GM12864 (cell line): ENCODE measurements at regions not wholly inside any gene's neighbourhood (a gene's known extent, or its start where the extent isn't known, plus 50 kb on each side); places are given as distances from the start of the nearest gene placed in this dataset.
A peak's percentile ranks its signal among the peaks of the same experiment; 100 is the strongest.
"Not testable (repeated sequence)": the region's sequence is repeated elsewhere in the genome, so short reads cannot be mapped to it uniquely, and the experiment has no call there.

ENCODE experiments used
- DNase-seq: peaks from one replicate; pipeline ENCODE4 v3.0.0-alpha.2; 2011; ENCODE audit warnings: low read depth
- H3K4me3 ChIP-seq: 2 replicates; pipeline ENCODE4 v1.5.1; 2011; ENCODE audit warnings: mild to moderate bottlenecking, low read depth, low read length, control low read depth
- TF ChIP-seq, protein P1 (sequence below): IDR thresholded peaks from 2 replicates; pipeline ENCODE4 v1.5.1; 2011; ENCODE audit warnings: low read depth, mild to moderate bottlenecking, moderate library complexity, low read length, control low read depth, inconsistent platforms; ENCODE audit errors: missing control alignments

DNA sequence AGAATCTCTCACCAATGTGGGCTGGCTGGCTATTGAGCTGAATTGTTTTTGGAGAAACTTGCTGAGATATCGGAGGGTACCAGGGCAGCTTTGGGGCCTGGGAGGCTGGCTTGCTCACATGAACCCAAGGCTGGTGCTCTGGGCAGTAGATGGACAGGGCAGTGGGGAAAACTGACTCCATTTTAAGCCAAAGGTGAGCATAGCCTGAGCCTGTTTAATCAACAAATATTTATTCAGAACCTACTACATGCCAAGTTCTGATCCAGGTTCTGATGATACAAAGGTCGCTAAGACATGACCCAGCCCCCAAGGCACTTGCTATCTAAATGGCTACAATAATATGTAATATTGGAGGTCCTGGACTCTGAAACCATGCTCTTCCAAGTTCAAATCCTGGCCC lies 86.6 kb downstream of the BUB3 start:
- no peak overlapping the region for H3K4me3 ChIP-seq
- TF ChIP-seq, protein P1, sequence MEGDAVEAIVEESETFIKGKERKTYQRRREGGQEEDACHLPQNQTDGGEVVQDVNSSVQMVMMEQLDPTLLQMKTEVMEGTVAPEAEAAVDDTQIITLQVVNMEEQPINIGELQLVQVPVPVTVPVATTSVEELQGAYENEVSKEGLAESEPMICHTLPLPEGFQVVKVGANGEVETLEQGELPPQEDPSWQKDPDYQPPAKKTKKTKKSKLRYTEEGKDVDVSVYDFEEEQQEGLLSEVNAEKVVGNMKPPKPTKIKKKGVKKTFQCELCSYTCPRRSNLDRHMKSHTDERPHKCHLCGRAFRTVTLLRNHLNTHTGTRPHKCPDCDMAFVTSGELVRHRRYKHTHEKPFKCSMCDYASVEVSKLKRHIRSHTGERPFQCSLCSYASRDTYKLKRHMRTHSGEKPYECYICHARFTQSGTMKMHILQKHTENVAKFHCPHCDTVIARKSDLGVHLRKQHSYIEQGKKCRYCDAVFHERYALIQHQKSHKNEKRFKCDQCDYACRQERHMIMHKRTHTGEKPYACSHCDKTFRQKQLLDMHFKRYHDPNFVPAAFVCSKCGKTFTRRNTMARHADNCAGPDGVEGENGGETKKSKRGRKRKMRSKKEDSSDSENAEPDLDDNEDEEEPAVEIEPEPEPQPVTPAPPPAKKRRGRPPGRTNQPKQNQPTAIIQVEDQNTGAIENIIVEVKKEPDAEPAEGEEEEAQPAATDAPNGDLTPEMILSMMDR, result no peak
- no peak for DNase-seq

DNA sequence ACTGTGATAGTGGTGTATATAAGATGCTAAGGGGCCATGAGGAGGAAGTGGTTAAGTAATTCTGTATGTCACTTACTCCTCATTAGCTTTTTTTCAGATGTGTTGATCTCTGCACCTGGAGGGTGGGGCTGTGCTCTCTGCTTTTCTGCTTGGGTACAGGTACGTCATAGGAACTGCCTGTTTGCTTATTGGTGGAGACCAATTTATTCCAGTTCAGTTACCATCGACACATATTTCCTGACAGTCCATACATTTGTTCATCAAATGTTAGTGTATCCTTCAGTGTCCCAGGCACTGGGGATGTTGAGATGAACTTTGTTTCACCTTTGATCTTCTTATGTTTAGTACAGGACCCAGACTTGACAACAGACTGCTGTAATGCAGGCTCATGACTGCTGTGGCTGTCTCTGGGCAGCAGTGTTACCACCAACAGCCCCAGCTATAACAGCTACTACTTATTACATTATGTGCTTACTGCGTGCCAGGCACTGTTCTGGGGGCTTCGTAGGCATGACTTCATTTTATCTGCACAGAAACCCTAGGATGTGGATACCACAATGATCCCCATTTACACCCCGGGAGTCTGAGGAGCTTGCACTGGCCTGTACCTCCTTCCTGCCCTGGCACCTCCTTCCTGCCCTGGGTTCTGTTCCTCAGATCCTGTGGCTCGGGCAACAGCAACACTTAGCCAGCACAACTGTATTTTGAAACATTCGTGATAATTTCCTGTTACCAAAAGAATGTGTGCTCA lies 87.4 kb downstream of the BUB3 start:
- DNase-seq, result peak; percentile 15
- TF ChIP-seq, protein P1, result no peak
- H3K4me3 ChIP-seq, result no peak overlapping the region

DNA sequence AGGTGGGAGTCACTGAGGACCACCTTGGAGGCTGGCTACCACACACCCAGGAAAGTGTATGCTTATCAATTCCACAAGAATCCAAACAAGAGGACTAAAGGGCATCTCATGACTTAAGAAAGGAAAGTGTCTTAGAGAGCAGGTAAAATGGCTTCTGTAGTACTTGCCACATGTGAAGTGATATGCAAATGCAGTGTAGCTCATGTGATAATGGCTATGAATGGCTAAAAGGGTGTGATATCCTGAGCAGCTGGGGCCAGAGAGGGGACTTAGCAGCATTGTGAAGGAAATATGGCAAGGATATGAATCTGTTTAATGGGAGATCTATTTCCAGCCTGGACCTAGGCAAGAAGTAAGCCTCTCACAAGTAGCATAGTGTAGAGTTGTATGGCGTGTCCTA lies 90.5 kb downstream of the BUB3 start:
- TF ChIP-seq, protein P1, result no peak
- DNase-seq, result no peak

DNA sequence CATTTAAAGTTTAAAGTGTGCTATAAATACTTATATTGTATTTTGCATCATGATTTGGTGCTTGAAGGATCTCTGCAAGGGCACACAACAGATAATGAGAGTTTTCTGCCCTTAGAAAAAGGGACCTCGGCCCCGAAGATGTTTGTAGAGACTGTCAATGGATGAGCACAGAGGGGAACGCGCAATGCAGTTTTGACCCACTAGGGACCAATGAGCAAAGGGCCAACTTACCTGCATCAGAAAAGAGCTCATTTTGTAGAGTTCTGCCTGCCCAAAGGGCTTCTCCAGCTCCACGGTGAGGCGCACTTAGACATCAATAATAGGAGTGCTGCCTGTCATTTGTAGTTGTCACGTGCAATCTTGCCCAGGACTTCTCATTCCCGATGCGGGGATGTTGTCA lies 91.1 kb downstream of the BUB3 start:
- TF ChIP-seq, protein P1, result peak; percentile 40
- DNase-seq, result no peak
- no peak overlapping the region for H3K4me3 ChIP-seq

More for the DNA sequence above, 90.5 kb downstream of the BUB3 start:
- no peak overlapping the region for H3K4me3 ChIP-seq

DNA sequence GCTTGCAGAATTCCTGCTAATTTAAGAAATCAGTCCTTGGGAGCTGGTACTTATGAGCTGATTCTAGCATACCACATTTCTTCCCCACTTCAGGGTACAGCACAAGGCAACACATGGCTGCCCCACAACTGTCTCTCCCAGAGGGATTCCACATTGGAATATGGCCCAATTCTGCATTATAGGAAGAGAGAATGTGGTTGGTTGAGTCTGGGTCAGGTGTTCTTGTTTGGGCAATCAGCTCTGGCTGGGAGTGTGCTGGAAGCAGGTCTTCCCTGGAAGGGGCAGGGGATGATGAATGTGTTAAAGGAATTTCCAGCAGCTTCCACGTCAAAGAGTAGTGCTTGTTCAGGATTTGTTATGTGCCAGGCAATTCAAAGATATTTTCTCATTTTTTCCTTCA lies 95.7 kb downstream of the BUB3 start:
- TF ChIP-seq, protein P1, result no peak
- no peak for DNase-seq

DNA sequence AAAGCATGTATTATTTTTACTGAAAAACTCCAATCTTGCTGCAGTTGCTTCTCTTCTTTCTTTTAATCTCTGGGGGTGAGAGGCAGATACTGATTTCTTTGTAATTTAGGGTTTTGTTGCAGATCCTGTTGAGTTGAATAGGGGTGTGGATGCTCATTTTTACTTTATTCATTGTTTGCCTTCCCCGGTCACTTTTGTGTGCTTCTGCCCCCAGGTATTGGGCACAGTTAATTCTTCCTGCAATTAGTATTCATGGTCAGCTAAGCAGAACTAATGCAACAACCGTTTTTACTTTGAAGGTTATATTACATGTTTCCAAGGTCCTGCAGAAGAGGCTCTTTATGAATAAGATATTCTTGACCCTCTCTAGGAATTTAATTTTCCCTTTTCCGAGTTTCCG lies 96.4 kb downstream of the BUB3 start:
- DNase-seq, result no peak
- TF ChIP-seq, protein P1, result no peak

More for the DNA sequence above, 95.7 kb downstream of the BUB3 start:
- H3K4me3 ChIP-seq, result no peak overlapping the region

DNA sequence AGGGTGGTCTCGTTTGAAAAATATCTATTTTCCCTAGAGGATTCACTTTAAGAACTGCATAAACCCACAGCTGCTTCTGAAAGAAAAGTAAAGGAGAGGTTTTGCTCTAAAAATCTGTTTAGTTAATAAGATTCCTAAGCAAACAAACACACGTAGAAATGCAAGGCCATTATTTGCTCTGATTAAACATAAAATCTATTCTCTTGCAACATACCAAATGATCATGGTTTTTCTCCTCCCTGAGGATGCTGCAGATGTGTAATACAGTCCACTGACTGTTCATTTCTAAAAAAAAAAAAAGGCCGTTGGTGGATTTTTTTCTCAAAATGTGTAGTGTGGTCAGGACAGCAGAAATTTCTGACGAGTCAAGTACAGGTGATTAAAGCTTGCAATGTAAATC lies 98.6 kb downstream of the BUB3 start:
- TF ChIP-seq, protein P1, result no peak
- no peak for DNase-seq
- H3K4me3 ChIP-seq, result no peak overlapping the region

More for the DNA sequence above, 96.4 kb downstream of the BUB3 start:
- no peak overlapping the region for H3K4me3 ChIP-seq

DNA sequence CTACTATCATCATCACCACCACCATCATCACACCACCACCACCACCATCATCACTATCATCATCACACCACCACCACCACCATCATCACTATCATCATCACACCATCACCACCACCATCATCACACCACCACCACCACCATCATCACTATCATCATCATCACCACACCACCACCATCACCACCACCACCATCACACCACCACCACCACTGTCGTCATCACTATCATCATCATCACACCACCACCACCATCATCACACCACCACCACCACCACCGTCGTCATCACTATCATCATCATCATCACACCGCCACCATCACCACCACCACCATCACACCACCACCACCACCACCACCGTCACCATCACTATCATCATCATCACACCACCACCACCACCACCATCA lies 100.1 kb downstream of the BUB3 start:
- DNase-seq, result not testable (repeated sequence)

More for the DNA sequence above, 100.1 kb downstream of the BUB3 start:
- not testable (repeated sequence) for H3K4me3 ChIP-seq
